HepG2 (cell line): ENCODE measurements at regions not wholly inside any gene's neighbourhood (a gene's known extent, or its start where the extent isn't known, plus 50 kb on each side); places are given as distances from the start of the nearest gene placed in this dataset.

Experiments
- ATAC-seq: fragments of 200-7000 bp; cut with Tn5 transposase; 3 replicates; pipeline ENCODE4 v1.9.1; 2020; ENCODE audit warnings: mild to moderate bottlenecking, moderate library complexity
- BruUV-seq: library from RNA; stranded (reverse); fragments of 400-500 nt; replicated peaks from 2 replicates; lab custom pipeline; 2021; lab: Mats Ljungman, UMichigan
- CTCF ChIA-PET: fragments of 300-600 bp; formaldehyde crosslinking; extraction: SDS; loops from one replicate; lab custom pipeline; 2021; ENCODE audit warnings: low total read pairs, inconsistent platforms, low intra/inter-chr PET ratio; lab: Yijun Ruan, JAX
- POLR2A ChIA-PET: fragments of 350-600 bp; sonication (Branson Sonifier 250); formaldehyde crosslinking; loops from one replicate; lab custom pipeline; 2020; ENCODE audit warnings: antibody characterized with exemption, inconsistent platforms; lab: Yijun Ruan, JAX
- DNase-seq: peaks from one replicate; pipeline ENCODE4 v3.0.0-alpha.2; 2015; ENCODE audit warnings: low spot score
- FAIRE-seq: peaks from 3 replicates; lab custom pipeline; 2011; peaks lifted over from hg19 to GRCh38; lab: Jason Lieb, UNC
- H2AFZ ChIP-seq: one replicate; pipeline ENCODE4 v1.6.1; 2011; ENCODE audit warnings: low read length, inconsistent platforms
- H3K27ac ChIP-seq: fragments of 300-600 bp; 3 replicates; pipeline ENCODE4 v1.8.0; 2011; ENCODE audit warnings: mixed run types, mild to moderate bottlenecking, mixed read lengths, low read length, inconsistent platforms; ENCODE audit not compliant: insufficient read depth; ENCODE audit errors: extremely low read length
- H3K27me3 ChIP-seq, 2 experiments: fragments of 200-600 bp in 1 of 2; 2 replicates in 1 of 2; 3 replicates in 1 of 2; pipeline versions ENCODE4 v1.6.0 to v1.8.0; 2011; ENCODE audit warnings: low read length in 2 of 2, mild to moderate bottlenecking in 2 of 2, moderate library complexity in 2 of 2, inconsistent platforms in 1 of 2; ENCODE audit not compliant: insufficient read depth in 2 of 2, control insufficient read depth in 1 of 2
- H3K36me3 ChIP-seq, 2 experiments: fragments of 200-600 bp in 1 of 2; replicated peaks in 1 of 2; 2 replicates in 1 of 2; 3 replicates in 1 of 2; pipeline versions ENCODE4 v1.5.1 to v1.8.0; 2011; ENCODE audit warnings: low read length in 2 of 2, inconsistent platforms in 1 of 2; ENCODE audit not compliant: insufficient read depth in 2 of 2, control insufficient read depth in 1 of 2
- H3K4me1 ChIP-seq: 2 replicates; pipeline ENCODE4 v1.5.1; 2012; ENCODE audit warnings: low read length, inconsistent platforms; ENCODE audit not compliant: insufficient read depth
- H3K4me2 ChIP-seq: 2 replicates; pipeline ENCODE4 v1.6.0; 2011; ENCODE audit warnings: low read depth, low read length, inconsistent platforms
- H3K4me3 ChIP-seq, 3 experiments: fragments of 200-600 bp in 1 of 3; sonication (generic), shearing (Covaris generic) in 1 of 3; replicated peaks in 1 of 3; 2 replicates each; pipeline ENCODE4 v1.5.1; 2011 to 2016; ENCODE audit warnings: low read length in 3 of 3, inconsistent platforms in 2 of 3, low read depth in 2 of 3, mild to moderate bottlenecking in 2 of 3, control low read depth in 1 of 3, mixed read lengths in 1 of 3; ENCODE audit not compliant: insufficient read depth in 1 of 3
- H3K79me2 ChIP-seq: one replicate; pipeline ENCODE4 v1.6.1; 2011; ENCODE audit warnings: low read length, inconsistent platforms; ENCODE audit not compliant: insufficient read depth
- H3K9ac ChIP-seq: 2 replicates; pipeline ENCODE4 v1.6.0; 2011; ENCODE audit warnings: mild to moderate bottlenecking, low read depth, low read length, inconsistent platforms; ENCODE audit not compliant: insufficient read depth
- H3K9me3 ChIP-seq: 2 replicates; pipeline ENCODE4 v1.5.1; 2012; ENCODE audit warnings: mild to moderate bottlenecking, low read length
- H4K20me1 ChIP-seq: 2 replicates; pipeline ENCODE4 v1.6.0; 2011; ENCODE audit warnings: inconsistent platforms, mild to moderate bottlenecking, low read length, moderate library complexity; ENCODE audit not compliant: insufficient read depth
- NR1H2 ChIP-seq: sonication (generic); formaldehyde crosslinking; IDR thresholded peaks from 2 replicates; pipeline ENCODE4 v1.8.1; 2022; ENCODE audit warnings: low read depth, missing genetic modification reagents, borderline replicate concordance
- ZFP90 ChIP-seq: sonication (generic); formaldehyde crosslinking; IDR thresholded peaks from 2 replicates; pipeline ENCODE4 v1.8.0; 2022; ENCODE audit warnings: missing genetic modification reagents, mild to moderate bottlenecking, inconsistent platforms, borderline replicate concordance
- ZNF143 ChIP-seq: sonication (generic); formaldehyde crosslinking; IDR thresholded peaks from 2 replicates; pipeline ENCODE4 v1.4.0; 2020; ENCODE audit warnings: missing genetic modification reagents
- ZNF33B ChIP-seq: sonication (generic); formaldehyde crosslinking; IDR thresholded peaks from 2 replicates; pipeline ENCODE4 v1.5.1; 2020; ENCODE audit warnings: mild to moderate bottlenecking, missing genetic modification reagents
- ZNF382 ChIP-seq: sonication (generic); formaldehyde crosslinking; IDR thresholded peaks from 2 replicates; pipeline ENCODE4 v1.5.0; 2020; ENCODE audit warnings: missing genetic modification reagents, mild to moderate bottlenecking, borderline replicate concordance
- ZNF781 ChIP-seq: sonication (generic); formaldehyde crosslinking; IDR thresholded peaks from 2 replicates; pipeline ENCODE4 v1.5.1; 2020; ENCODE audit warnings: borderline replicate concordance, mild to moderate bottlenecking, missing genetic modification reagents; ENCODE audit errors: not compliant biosample characterization
- ZNF83 ChIP-seq: sonication (generic); formaldehyde crosslinking; IDR thresholded peaks from 2 replicates; pipeline ENCODE4 v1.4.0; 2020; ENCODE audit warnings: missing genetic modification reagents, mild to moderate bottlenecking, borderline replicate concordance
- ZNF891 ChIP-seq: sonication (generic); formaldehyde crosslinking; IDR thresholded peaks from 2 replicates; pipeline ENCODE4 v1.5.0; 2020; ENCODE audit warnings: mild to moderate bottlenecking, missing genetic modification reagents
- WGBS: methylation state at CpG from one replicate; pipeline ENCODE4 v1.1.6; 2017; ENCODE audit warnings: low lambda C conversion rate; 5-methylcytosine and 5-hydroxymethylcytosine counted together
- in situ Hi-C: cut with HindIII; loops from 2 replicates; pipeline ENCODE4 v1.10.0; 2017; ENCODE audit warnings: low pct_unique_long_range_greater_than_20kb; ENCODE audit not compliant: extremely low pct_ligation_motif_present
- intact Hi-C: fragments of 100-400 bp; cut with micrococcal nuclease; formaldehyde crosslinking; loops from one replicate; pipeline ENCODE4 v1.10.0; 2022; ENCODE audit not compliant: unreplicated experiment
- TF ChIP-seq, protein P1 (sequence below): sonication (generic); formaldehyde crosslinking; conservative IDR thresholded peaks from 2 replicates; pipeline ENCODE4 v1.4.0; 2020; ENCODE audit warnings: missing genetic modification reagents
- TF ChIP-seq, protein P2 (sequence below), 2 experiments: sonication (generic) in 1 of 2; formaldehyde crosslinking in 1 of 2; IDR thresholded peaks; 2 replicates each; pipeline versions ENCODE4 v1.6.1 to v1.9.0; 2014 to 2022; ENCODE audit warnings: antibody characterized with exemption in 1 of 2, borderline replicate concordance in 1 of 2, inconsistent platforms in 1 of 2, low read depth in 1 of 2, missing genetic modification reagents in 1 of 2

DNA sequence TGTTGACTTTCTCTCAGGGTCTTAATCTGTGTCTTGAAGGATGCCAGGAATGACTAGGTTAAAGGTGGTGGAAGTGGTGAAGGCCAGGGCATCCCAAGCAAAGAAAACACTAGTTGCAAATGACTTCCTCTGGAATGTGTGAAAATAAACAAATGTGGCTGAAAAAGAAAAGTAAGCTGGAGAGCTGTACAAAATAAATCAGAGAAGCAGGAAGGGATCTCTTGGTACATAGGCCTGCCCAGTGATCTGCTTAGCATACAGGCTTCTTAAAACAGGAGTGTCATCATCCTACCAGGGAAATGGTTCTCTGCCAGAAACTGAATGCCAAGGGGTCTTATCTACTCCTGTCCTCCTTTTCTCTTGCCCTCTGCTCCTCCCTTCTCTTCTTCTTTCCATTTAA, 1616.0 kb downstream of the KHDRBS2 start:
- in situ Hi-C loops (no loop called here), intact Hi-C loops (no loop called here)
- Histone ChIP-seq H3K27ac (no peak overlapping the region), H3K9ac (no peak overlapping the region), H3K4me1 (no peaks in the 10 kb centered on the region), H3K79me2 (no peaks in the 10 kb centered on the region), H4K20me1 (no peaks in the 10 kb centered on the region), H3K4me3 (no peak overlapping the region), H3K9me3 (peaks cover 98% of the 10 kb centered on the region), H3K27me3 (no peaks in the 10 kb centered on the region), H2AFZ (no peak overlapping the region), H3K36me3 (no peaks in the 10 kb centered on the region), H3K4me2 (no peak overlapping the region)
- ATAC-seq (no peak), DNase-seq (no peak), FAIRE-seq (no peak)
- ChIA-PET POLR2A (no interaction called here), CTCF (no interaction called here)
- no TSS peak for BruUV-seq
- no peak for TF ChIP-seq ZFP90 (CRISPR knock-in tag)
- no peak for TF ChIP-seq ZNF382
- no peak for TF ChIP-seq ZNF33B (CRISPR knock-in tag)
- no peak for TF ChIP-seq ZNF891
- TF ChIP-seq, protein P1, sequence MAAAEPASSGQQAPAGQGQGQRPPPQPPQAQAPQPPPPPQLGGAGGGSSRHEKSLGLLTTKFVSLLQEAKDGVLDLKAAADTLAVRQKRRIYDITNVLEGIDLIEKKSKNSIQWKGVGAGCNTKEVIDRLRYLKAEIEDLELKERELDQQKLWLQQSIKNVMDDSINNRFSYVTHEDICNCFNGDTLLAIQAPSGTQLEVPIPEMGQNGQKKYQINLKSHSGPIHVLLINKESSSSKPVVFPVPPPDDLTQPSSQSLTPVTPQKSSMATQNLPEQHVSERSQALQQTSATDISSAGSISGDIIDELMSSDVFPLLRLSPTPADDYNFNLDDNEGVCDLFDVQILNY (CRISPR knock-in tag), result no peak

DNA sequence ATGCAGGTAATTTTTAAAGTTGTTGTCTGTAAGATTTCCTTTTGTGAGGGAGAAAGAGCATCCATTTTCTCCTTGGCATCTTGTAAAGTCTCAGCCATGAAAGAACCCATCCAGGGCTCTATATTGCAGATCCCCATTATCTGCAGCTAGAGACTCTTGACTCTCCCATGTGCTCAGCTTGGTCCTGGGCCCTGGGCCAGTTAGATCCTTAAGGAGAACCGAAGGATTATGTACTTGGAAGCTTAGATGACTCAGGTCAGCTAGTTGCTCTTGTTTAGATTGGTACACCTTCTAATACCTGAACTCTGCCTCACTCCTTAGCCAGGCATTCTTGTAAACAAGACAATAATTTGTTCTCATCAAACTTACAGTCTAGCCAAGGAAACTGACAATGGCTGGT, 1617.6 kb downstream of the KHDRBS2 start:
- no peaks in the 10 kb centered on the region for H3K27me3 ChIP-seq
- H3K4me3 ChIP-seq, result no peak overlapping the region
- H3K4me2 ChIP-seq, result no peak overlapping the region
- no peak overlapping the region for H3K9ac ChIP-seq
- 0% methylated on average over 1 of the region's 1 CpG for WGBS
- H2AFZ ChIP-seq, result no peak overlapping the region
- ATAC-seq, result no peak
- peaks cover 97% of the 10 kb centered on the region for H3K9me3 ChIP-seq
- no peaks in the 10 kb centered on the region for H3K4me1 ChIP-seq
- intact Hi-C loops (no loop called here), in situ Hi-C loops (no loop called here)
- no TSS peak for BruUV-seq
- DNase-seq, result no peak
- ChIA-PET POLR2A (no interaction called here), CTCF (no interaction called here)
- H3K79me2 ChIP-seq, result no peaks in the 10 kb centered on the region
- H3K36me3 ChIP-seq, result no peaks in the 10 kb centered on the region
- no peak for FAIRE-seq
- no peak overlapping the region for H3K27ac ChIP-seq
- H4K20me1 ChIP-seq, result no peaks in the 10 kb centered on the region
- no peak for TF ChIP-seq ZNF781
- TF ChIP-seq ZNF83 (CRISPR knock-in tag), result no peak
- TF ChIP-seq ZNF382, result no peak
- TF ChIP-seq, protein P2, sequence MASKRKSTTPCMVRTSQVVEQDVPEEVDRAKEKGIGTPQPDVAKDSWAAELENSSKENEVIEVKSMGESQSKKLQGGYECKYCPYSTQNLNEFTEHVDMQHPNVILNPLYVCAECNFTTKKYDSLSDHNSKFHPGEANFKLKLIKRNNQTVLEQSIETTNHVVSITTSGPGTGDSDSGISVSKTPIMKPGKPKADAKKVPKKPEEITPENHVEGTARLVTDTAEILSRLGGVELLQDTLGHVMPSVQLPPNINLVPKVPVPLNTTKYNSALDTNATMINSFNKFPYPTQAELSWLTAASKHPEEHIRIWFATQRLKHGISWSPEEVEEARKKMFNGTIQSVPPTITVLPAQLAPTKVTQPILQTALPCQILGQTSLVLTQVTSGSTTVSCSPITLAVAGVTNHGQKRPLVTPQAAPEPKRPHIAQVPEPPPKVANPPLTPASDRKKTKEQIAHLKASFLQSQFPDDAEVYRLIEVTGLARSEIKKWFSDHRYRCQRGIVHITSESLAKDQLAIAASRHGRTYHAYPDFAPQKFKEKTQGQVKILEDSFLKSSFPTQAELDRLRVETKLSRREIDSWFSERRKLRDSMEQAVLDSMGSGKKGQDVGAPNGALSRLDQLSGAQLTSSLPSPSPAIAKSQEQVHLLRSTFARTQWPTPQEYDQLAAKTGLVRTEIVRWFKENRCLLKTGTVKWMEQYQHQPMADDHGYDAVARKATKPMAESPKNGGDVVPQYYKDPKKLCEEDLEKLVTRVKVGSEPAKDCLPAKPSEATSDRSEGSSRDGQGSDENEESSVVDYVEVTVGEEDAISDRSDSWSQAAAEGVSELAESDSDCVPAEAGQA (IDR thresholded peaks at IDR 0.05; ENCODE audit: low read depth), result no peak
- TF ChIP-seq, protein P2 (CRISPR knock-in tag; IDR thresholded peaks at IDR 0.05; ENCODE audit: borderline replicate concordance), result no peak
- TF ChIP-seq NR1H2 (CRISPR knock-in tag), result no peak
- no peak for TF ChIP-seq ZNF143 (CRISPR knock-in tag)
